Heart left ventricle (tissue), 13 donors: ENCODE measurements at regions not wholly inside any gene's neighbourhood (a gene's known extent, or its start where the extent isn't known, plus 50 kb on each side); places are given as distances from the start of the nearest gene placed in this dataset.

Experiments used
- CTCF ChIP-seq, 12 donors: fragments of 200-600 bp; sonication (generic) in 4 of 12; IDR thresholded peaks; one replicate each; pipeline versions ENCODE4 v1.5.0 to v1.8.0; 2018 to 2022; ENCODE audit warnings: antibody characterized with exemption in 12 of 12, mild to moderate bottlenecking in 5 of 12
- POLR2A ChIP-seq, 2 donors: fragments of 450-650 bp; IDR thresholded peaks; one replicate each; pipeline ENCODE4 v1.6.1; 2017; ENCODE audit warnings: antibody characterized with exemption in 2 of 2, mild to moderate bottlenecking in 2 of 2, moderate library complexity in 2 of 2
- donor health status: ischemic (EF 13 %, LVEDD 7.1; RV severe dilation, severe dysfunction).
- donor health status: DM: no; HTN: yes; CAD: no.
- donor health status: DM: no; HTN: no; CAD: no.
- donor health status: ischemic (EF 25% LVEDD 6.9; RV normal size, moderate dysfunction).
- donor health status: ischemic (EF 25% LVEDD 5.7; RV mildly dilated, moderate dysfunction).
- donor health status: ischemic (EF 35%, LVEDD 5.7; RV mildly dilated, moderate dysfunction).
- donor health status: nonischemic (EF 11% LVEDD 7.7; RV severe dilation, severe dysfunction).
- donor health status: DM: yes; HTN: yes; CAD: no.
- donor health status: PGD.
- donor health status: ischemic (EF 29% LVEDD 5.4; RV normal size, mild dysfunction).
- donor health status: nonischemic (EF 23%, LVEDD 6.1; RV moderate dilation, normal function).

GRCh38 chr6:19994909-19995308 lies 157.7 kb downstream of the ID4 start:
- no peak for TF ChIP-seq CTCF (IDR thresholded peaks at IDR 0.05)
- TF ChIP-seq POLR2A (IDR thresholded peaks at IDR 0.05): no peak
